Stimulated activated CD8-positive, alpha-beta memory T cell treated with anti-CD3 and anti-CD28 coated beads, Interleukin-7, amount 100 ng/mL, for 1 hour (primary cell): ENCODE measurements at regions not wholly inside any gene's neighbourhood (a gene's known extent, or its start where the extent isn't known, plus 50 kb on each side); places are given as distances from the start of the nearest gene placed in this dataset.

Experiments
- DNase-seq, 2 donors: peaks; one replicate each; pipeline ENCODE4 v3.0.0-alpha.2; 2020; ENCODE audit warnings: low read depth in 2 of 2

DNA sequence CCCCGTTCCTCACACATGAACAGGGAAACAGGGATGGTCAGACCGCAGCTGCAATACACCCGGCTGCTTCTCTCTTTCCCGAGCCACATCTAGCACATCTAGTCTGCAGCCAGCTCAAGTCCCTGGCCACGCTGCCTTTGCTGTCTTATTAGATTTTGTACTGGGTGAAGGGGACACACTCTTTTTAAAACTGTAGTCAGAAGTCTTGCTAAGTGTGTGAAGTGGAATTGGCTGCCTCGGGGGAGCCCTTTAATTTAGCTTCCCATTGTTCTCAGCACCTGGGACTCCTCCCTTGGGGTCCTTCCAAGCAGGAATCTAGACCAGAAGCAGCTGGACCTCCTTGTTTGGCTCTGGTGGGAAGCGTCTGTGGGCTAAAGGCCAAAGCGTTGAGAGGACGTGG is 420.0 kb downstream of the CTTN start:
- DNase-seq = no peak

DNA sequence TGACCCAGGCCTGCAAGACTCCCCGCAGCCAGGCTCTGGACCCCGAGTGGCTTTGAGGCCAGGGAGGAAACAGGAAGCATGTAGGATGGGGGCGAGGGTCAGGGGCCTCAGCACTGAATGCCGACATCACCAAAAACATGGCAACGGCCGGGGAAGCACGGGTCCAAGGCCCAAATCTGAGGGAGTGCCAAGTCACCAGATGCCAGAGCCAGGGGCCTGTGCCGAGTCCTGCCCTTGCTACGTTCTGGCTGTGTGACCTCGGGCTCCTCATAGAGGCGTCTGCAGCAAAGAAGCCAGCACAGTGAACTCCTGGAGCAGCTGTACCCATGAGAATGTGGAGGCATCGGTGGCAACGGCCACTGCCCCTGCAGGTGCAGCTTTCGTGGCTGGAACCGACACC is 420.7 kb downstream of the CTTN start:
- no peak for DNase-seq

DNA sequence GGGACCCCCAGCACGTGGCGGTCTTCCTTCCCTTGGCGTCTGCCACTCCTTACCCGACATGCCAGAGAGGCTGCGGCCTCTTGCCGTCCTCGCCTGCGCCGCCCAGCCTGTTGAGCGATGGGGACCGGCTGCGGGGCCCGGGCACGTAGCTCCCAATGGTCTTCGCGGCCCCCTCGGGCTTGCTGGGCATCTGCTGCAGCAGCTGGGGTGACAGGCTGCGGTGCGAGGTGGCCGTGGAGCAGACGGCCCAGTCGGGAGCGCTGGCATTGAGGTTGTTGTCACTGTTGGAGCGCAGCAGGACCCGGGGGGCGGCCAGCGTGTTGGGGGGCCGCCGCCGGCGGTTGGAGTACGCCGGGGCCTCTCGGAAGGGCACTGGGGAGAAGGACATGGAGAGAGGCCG is 422.0 kb downstream of the CTTN start:
- no peak for DNase-seq

DNA sequence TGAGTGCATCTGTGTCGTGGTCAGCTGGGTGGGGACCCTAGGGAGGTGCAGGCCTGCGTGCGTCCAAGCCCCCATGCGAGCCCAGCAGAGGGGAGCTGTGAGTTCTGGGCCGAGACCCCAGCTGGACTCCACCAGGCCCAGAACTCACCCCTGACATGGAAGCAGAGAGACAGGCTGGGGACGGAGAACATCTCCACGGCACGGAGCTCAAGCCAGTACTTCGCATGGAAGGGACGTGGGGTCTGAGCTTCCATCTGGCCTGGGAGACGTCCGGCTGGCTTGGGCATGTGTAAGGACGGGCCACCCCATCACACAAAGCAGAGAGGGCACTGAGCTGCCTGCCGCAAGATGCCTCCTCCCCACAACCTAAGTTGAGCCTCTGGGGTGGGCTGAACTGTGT is 422.4 kb downstream of the CTTN start:
- DNase-seq = no peak

DNA sequence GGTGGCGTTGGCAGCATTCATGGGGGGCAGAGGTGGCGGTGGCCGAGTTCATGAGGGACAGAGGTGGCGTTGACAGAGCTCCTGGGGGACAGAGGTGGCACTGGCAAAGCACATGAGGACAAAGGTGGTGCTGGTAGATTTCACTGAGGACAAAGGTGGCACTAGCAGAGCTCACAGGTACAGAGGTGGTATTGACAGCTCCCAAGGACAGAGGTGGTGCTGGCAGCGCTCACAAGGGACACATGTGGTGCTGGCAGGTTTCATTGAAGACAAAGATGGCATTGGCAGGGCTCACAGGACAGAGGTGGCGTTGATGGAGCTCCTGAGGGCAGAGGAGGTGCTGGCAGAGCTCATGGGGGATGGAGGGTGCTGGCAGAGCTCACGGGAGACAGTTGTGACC is 425.4 kb downstream of the CTTN start:
- DNase-seq = no peak

DNA sequence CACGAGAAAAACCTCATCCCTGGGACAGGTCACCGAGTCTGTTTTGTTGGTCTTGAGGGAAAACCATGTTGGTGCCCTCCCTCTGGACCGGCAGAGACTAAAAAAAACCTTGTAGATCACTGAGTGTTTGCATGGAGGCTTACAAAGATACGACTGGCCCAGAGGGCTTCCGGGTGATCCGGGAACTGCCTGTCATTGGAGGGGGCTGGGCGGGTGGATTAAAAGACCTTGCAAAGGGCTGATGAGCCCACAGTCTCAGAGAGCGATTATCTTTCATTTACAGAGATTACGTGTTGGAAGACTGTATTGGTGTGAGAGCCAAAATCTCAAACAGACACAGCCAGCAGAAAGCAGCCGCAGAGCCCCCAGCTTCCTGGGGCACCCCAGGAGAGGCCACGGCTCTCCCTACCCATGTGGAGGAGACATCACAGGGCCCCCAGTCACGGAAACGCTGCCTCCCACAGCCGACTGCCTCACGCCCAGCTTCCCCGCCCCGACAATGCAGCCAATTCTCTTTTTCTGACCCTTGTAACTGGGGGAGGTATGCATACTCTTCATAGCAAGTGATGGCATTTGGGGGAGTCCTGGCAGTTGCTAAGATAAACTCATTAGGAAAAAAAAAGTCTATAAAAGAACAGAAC is 426.4 kb downstream of the CTTN start:
- no peak for DNase-seq

DNA sequence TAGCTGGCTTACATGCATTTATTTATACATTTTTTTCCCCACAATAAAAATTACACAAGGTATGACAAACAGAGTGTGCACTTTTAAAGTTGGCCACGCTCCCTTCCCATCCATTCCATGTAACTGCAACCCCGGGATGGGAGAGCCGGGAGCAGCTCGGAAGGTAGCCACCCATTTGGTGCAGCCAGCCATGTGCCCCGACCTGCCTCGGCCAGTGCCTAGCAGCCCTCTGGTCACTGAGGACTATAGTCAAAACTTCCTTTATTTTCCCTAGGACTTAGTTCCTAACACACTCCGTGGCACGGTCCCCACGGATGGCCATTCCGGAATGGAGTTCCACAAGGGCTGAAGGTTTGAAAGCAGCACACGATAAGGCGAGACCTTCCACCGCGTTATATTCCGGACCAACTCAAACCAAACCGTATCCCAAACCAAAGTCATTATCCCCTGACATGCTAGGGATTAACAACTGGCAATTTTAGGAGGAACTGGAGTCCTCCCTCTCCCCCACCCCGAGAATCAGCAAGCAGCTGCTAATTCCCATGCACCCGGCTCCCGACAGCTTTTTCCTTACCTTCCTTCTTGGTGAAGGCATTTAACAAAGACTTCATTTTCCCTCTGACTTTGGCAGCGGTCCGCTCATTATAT is 426.4 kb downstream of the SHANK2 start:
- DNase-seq = no peak

DNA sequence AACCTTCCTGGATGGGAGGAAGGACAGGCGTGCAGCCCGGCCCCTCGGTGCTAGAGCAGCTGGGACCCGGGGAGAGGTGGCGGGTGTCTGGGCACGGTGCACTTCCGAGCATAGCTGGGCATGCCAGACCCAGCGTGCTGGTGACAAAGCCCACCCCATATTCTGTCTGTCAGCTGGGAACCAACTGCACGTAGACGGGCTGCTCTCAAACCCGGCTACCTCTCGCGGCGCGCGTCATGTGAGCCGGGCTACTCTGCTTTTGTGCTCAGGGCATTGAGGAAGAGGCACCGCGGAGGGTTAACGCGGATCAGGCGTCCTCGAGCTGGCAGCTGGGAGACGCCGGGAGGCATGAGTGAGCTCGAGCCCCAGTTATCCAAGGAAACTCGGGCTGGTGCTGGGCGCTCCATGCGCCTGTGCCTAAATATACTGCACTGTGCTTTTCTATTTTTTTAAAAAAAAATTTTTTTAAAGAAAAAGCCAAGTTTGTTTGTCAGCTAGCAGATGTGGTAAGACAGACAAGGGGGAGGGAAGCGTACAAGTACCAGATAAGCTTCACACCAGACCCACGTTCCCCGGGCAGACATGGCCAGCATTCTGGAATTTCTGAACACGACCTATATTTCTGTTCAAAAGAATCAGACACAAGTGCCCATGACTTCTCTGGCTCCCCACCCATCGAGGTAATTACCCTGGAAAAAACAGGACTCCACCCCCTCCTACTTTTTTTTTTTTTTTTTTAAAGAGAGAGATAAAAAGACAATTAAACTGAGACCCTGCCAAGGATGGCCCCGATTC is 425.6 kb downstream of the SHANK2 start:
- DNase-seq = no peak

DNA sequence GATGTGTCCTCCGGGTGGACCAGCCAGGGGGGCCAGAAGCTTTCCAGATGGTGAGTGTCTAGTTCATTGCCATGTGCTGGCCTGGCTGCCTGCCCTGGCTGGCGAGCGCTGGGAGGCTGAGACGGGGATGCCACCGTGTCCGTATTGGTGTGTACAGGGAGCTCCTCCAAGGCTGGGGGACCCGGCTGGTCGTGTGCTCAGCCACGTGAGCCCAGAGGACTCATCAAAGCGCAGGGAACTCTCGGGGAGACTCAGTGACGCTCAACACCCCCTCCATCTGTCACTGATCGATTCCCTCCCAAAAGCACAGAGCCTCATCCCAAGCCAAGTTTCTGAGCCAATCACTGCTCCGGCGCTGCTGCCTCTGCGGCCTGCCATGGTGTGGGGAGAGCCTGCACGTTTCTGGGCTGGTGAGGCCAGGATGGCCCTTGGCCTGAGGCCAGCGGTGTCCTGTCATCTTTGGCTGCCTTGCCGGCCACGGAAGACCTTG is 423.7 kb downstream of the SHANK2 start:
- DNase-seq = no peak

DNA sequence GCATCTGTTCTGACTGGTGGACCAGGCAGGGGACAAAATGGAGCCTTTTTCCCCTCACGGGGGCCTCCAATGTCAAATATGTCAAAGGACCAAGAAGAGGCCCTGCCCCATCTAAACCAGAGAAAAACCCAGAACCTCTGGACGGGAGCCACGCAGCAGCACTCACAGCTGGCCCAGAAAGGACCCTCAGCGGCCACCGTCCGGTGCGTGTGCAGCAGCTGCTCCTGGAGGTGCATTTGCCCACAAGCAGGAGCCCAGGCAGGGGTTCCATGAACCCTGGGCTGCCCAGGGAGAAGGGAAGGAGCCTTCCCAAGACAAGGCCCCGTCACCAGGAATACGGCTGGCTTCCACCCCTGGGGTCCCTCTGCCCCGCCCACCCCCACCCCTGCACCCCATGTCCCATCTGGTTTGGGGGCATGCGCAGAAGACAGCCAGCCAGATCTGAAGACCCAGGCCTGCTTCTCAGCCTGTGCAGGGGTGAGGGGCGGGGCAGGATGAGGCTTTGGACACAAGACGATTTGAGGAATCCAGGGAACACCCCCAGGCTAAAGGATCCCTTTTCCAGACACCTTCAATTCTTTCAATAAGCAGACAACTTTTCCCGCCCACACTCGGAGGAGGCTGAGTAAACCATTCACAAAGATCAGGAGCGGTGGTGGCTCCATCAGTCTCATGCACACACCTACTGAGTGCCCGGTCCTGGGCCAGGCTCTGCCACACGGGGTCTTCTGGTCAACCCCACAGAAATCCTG is 423.1 kb downstream of the SHANK2 start:
- DNase-seq = no peak

DNA sequence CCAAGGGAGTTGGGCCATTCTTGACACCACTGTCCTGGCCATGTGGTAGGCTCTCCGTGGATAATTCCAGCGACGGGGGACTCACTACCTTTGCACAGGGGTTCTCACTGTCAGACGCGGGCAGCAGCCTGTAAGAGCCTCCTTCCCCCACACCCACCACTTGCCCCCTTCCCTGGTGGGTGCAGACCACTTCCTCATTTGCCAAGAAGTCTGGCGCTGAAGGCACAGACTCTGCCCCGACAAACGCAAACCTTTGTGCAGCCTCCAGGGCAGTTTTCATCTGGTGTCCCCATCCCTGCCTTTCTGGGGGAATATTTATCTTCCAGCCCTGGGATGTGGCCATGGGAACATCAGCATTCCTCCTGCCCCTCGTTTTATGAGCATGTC is 422.5 kb downstream of the SHANK2 start:
- no peak for DNase-seq

DNA sequence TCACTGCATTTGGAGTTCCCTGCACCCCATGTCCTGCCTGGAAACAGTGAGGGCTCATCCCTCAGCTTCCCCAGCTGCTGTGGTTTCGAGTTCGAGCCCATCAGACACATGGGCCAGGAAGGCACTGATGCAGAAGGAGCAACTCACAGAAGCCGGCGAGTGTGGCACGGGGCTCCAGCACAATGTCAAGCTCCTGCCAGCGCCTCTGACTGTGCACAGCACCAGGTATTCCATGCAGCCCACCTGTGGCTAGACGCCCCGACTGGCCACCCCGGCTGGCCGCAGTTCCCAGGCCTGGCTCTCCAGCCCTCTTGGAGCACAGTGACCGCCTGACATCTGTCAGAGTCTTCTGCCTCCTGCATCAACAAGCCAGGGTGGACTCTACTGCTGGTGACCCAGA is 419.4 kb downstream of the SHANK2 start:
- DNase-seq = no peak

DNA sequence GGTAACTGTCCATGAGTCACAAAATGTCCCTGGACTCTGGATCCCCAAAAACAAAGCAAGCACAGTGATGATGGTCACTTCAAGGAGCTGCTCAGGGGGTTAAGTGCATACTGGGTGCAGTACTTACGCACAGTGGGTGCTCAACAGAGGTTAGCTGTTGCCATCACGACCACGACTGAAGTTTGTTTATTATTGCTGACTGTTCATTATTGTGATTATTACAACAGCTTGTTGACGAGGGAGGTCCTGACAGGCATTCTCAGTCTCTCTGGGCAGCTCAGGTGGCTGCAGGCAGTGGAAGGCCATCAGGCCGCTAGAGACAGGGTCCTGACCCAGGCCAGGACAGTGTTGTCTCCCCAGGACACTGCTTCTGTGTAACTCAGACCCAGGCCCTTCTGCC is 418.8 kb downstream of the SHANK2 start:
- DNase-seq = no peak

DNA sequence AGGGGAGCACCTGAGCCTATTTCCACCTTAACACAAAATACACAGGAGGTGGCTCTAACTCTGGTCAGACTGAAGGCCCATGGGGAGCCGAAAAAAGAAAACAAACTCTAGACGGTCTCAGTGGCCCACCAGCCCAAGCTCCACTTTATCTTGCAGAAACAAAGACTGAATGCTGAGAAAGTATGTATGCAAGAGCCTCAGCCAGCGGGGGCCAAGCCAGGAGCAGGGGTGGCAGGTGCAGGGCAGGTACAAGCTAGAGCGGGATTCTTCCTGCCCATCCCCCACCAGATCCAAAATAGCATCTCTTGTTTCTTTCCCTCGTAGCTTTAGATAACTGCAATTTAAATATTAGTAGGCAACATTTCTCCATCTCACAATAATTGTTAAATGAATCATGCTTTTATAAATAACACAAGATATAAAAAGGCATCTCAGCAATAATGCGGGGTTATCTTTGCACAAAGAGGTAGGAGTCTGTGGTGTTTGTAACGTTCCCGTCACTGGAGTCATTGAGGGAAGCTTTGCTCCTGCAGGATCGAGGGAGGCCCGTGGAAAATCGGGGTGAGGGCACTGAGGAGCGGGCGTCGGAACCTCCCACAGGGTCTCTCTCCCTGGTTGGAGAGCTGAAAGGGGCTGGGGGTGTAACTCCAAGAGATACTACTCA is 418.0 kb downstream of the SHANK2 start:
- no peak for DNase-seq

DNA sequence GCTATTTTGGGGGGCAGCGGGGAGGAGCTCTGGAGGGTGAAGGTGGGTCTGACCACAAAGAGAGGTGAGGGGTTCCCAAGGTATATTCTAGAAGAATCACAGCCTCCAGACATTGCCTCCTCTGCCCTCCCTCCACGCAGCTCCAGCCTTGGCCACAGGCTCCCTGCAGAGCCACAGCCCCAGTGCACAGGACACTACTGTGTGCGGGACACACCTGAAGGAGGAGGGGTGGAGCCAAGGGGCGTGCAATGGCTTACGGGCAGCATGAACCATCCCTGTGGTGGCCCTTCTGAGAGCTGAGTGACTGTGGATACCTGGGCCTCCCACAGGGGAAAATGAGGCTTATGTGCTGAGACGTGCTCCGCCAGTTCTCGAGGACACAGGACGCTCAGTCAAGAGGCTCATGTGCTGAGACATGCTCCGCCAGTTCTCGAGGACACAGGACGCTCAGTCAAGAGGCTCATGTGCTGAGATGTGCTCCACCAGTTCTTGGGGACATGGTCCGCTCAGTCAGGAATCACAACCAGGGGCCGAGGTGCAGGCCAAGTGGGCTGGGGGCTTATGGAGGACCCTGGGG is 417.3 kb downstream of the SHANK2 start:
- DNase-seq = no peak

DNA sequence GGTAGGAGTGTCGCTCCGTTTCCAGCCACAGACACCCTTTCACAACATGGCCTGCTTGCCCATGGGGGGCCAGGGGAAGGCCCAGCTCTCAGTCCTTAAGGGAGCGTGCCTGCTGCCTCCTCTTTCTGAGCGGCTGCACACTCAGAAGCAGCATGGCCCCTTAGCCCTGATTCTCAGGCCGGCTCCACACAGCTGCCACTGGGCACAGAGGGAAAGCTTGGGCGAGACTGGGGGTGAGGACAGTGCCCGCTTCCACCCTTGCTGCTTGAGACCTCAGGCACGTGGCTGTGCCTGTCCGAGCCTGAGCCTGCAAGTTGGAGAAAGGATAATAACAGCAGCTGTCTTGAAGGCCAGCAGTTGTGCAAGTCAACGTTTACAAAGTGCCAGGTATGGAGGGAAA is 416.3 kb downstream of the SHANK2 start:
- no peak for DNase-seq

DNA sequence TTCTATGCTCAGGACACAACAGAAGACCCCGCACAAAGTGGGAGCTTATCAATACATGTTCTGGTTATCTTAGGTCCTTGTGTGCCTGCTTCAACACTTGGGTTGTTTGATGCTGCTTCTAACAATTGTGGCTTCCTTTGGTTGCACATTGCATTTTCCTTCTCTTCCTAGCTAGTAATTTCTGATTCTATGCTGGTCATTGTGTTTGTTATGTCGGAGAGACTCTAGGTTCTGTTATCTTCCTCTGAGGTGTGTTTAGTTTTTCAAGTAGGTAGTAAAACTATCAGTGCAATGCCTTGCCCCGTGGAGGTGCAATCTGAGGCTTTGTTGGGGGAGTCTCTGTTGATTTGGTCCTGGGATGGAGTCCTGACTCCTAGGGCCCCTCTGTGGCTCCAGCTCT is 414.2 kb downstream of the SHANK2 start:
- no peak for DNase-seq

DNA sequence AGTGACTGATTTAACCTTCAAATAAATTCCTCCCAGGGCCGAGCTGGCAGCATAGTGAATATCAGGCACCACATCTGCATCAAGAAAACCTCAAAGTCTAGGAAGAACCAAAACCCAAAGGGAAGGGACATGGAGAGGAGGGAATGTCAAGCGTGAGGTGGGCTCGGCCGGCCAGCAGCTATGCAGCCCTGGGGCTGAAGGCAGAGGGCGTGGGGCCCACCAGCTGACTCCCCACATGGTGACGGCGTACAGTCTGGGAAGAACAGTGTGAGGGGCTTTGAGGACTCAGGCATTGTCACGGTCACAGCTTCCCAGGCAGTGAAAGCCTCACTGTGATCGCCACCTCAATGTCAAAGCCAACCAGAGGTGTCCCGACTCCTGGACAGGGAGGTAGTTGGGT is 412.5 kb downstream of the SHANK2 start:
- no peak for DNase-seq

DNA sequence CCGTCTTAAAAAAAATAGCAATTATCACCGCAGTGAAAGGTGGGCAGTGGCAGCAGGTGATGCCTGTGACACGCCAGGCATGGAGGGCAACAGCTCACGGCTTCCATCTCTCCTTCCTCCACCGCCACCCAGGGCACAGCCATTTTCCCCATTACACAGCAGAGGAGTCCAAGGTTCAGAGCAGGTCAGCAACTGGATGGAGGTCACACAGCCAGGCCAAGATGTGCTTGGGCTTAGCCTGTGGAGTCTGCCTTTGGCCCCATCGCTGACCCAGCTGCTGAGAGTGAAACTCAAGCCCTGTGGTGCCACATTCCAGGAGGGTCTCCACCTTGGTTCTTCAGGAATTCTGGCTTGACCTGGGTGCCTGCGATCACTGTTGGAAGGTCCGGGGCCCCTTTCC is 411.1 kb downstream of the SHANK2 start:
- DNase-seq = no peak

DNA sequence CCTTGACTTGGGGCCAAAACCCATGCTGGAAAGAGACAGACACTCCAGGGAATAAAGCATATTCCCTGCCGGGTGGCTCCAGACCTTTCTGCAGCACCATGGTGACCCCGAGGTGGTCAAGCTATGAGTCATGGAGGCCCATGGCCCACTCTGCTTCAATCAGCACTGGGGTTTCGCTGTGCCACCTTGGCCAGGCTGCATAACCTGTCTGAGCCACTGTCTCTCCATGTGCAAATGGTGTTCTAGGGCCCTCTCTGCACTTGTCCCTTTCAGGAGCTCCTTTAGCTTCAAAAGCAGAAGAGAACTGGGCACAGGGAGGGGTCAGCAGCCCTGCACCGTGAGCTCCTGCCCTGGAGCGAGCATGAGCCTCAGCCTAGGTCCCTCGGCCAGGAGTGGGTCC is 410.1 kb downstream of the SHANK2 start:
- no peak for DNase-seq

DNA sequence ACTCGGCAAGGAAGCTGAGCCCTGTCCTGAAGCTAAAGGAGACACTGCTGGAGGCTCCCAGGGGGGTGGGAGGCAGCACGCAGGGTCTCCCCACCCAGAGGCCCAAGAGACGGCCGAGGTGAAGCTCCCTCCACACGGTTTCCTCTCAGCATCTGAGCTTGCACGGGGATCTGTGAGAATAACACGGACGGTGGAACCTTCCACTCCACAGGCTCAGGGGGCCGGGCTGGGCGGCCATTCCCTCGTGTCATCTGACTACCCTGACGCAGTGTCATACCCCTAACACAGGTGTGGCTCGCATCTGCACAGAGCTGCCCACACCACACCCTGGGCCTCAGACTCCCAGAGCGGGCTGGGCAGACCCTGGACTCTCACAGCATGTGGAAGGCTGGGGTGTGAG is 409.7 kb downstream of the SHANK2 start:
- DNase-seq = no peak
